T-helper 9 cell (primary cell): ENCODE measurements at regions not wholly inside any gene's neighbourhood (a gene's known extent, or its start where the extent isn't known, plus 50 kb on each side); places are given as distances from the start of the nearest gene placed in this dataset.
"Not testable (repeated sequence)": the region's sequence is repeated elsewhere in the genome, so short reads cannot be mapped to it uniquely, and the experiment has no call there.

Experiments used
- DNase-seq: peaks from one replicate; pipeline ENCODE4 v3.0.0-alpha.2; 2020

GRCh38 chr11:134740590-134741261 is 328.7 kb upstream of the B3GAT1 start:
- DNase-seq, result no peak

GRCh38 chr11:134739136-134739535 is 327.1 kb upstream of the B3GAT1 start:
- DNase-seq, result no peak

GRCh38 chr11:134738581-134738980 is 326.5 kb upstream of the B3GAT1 start:
- no peak for DNase-seq

GRCh38 chr11:134737563-134738510 is 325.8 kb upstream of the B3GAT1 start:
- DNase-seq, result no peak

- DNase-seq, result no peak
Measured at GRCh38 chr11:134736251-134736947, 324.4 kb upstream of the B3GAT1 start.

GRCh38 chr11:134734894-134735293 is 322.9 kb upstream of the B3GAT1 start:
- no peak for DNase-seq

GRCh38 chr11:134734141-134734845 is 322.3 kb upstream of the B3GAT1 start:
- no peak for DNase-seq

GRCh38 chr11:134733646-134734045 is 321.6 kb upstream of the B3GAT1 start:
- DNase-seq, result no peak

GRCh38 chr11:134731213-134731961 is 319.3 kb upstream of the B3GAT1 start:
- DNase-seq, result no peak

GRCh38 chr11:134730561-134731212 is 318.6 kb upstream of the B3GAT1 start:
- no peak for DNase-seq

- no peak for DNase-seq
Measured at GRCh38 chr11:134730101-134730500, 318.1 kb upstream of the B3GAT1 start.

GRCh38 chr11:134728186-134728585 is 316.1 kb upstream of the B3GAT1 start:
- no peak for DNase-seq

- DNase-seq, result no peak
Measured at GRCh38 chr11:134727636-134728035, 315.6 kb upstream of the B3GAT1 start.

- no peak for DNase-seq
Measured at GRCh38 chr11:134727204-134727603, 315.2 kb upstream of the B3GAT1 start.

GRCh38 chr11:134725716-134726639 is 313.9 kb upstream of the B3GAT1 start:
- DNase-seq, result no peak

- DNase-seq, result no peak
Measured at GRCh38 chr11:134725211-134725610, 313.2 kb upstream of the B3GAT1 start.

- DNase-seq, result no peak
Measured at GRCh38 chr11:134724779-134725140, 312.7 kb upstream of the B3GAT1 start.

- no peak for DNase-seq
Measured at GRCh38 chr11:134724106-134724778, 312.2 kb upstream of the B3GAT1 start.

- not testable (repeated sequence) for DNase-seq
Measured at GRCh38 chr11:134720691-134721070, 308.6 kb upstream of the B3GAT1 start.
